Stomach (tissue), 8 donors: ENCODE measurements at regions not wholly inside any gene's neighbourhood (a gene's known extent, or its start where the extent isn't known, plus 50 kb on each side); places are given as distances from the start of the nearest gene placed in this dataset.

Source experiments
- DNase-seq, 2 donors: peaks; one replicate each; pipeline versions ENCODE4 v3.0.0 to v3.0.0-alpha.2; 2013 to 2019
- H3K27ac ChIP-seq, 5 donors: fragments of 200-600 bp in 4 of 5; sonication (generic) in 4 of 5; one replicate each; pipeline ENCODE4 v1.5.1; 2013 to 2019; ENCODE audit warnings: mild to moderate bottlenecking in 1 of 5, moderate library complexity in 1 of 5
- H3K27me3 ChIP-seq, 3 donors: fragments of 200-600 bp; sonication (generic); one replicate each; pipeline ENCODE4 v1.5.1; 2017 to 2019; ENCODE audit warnings: mixed run types in 1 of 3
- H3K36me3 ChIP-seq, 4 donors: fragments of 200-600 bp; sonication (generic); 1 replicate in 3 of 4; 2 replicates in 1 of 4; pipeline ENCODE4 v1.5.1; 2016 to 2019
- H3K4me1 ChIP-seq, 4 donors: fragments of 200-600 bp; sonication (generic); one replicate each; pipeline ENCODE4 v1.5.1; 2016 to 2019
- H3K4me3 ChIP-seq, 4 donors: fragments of 200-600 bp; sonication (generic) in 3 of 4; one replicate each; pipeline ENCODE4 v1.5.1; 2016 to 2019; ENCODE audit warnings: mild to moderate bottlenecking in 1 of 4
- H3K9me3 ChIP-seq, 4 donors: fragments of 200-600 bp; sonication (generic); one replicate each; pipeline ENCODE4 v1.5.1; 2016 to 2019
- EP300 ChIP-seq: sonication (generic); formaldehyde crosslinking; IDR thresholded peaks from one replicate; pipeline ENCODE4 v1.6.1; 2017; ENCODE audit warnings: antibody characterized with exemption
- POLR2A ChIP-seq, 4 donors: fragments of 450-650 bp; IDR thresholded peaks; one replicate each; pipeline ENCODE4 v1.6.1; 2016; ENCODE audit warnings: antibody characterized with exemption in 4 of 4, control low read depth in 2 of 4, mild to moderate bottlenecking in 1 of 4, moderate library complexity in 1 of 4
- POLR2AphosphoS5 ChIP-seq, 3 donors: sonication (generic); formaldehyde crosslinking; IDR thresholded peaks; one replicate each; pipeline ENCODE4 v1.6.1; 2016; ENCODE audit warnings: antibody characterized with exemption in 3 of 3
- whole genome bisulfite sequencing, 5 donors: extraction: QIAGEN DNeasy Blood & Tissue Kit in 3 of 5; methylation state at CpG; one replicate each; pipeline versions ENCODE4 v1.1.5 to v1.1.7; 2013 to 2018; 5-methylcytosine and 5-hydroxymethylcytosine counted together
- intact Hi-C: fragments of 100-400 bp; cut with DNase I; formaldehyde crosslinking; loops from one replicate; pipeline ENCODE4 v1.15.1; 2023; ENCODE audit warnings: low total_unique reads
- TF ChIP-seq, protein P1 (sequence below), 7 experiments: fragments of 450-650 bp in 4 of 7; fragments of 200-600 bp in 3 of 7; sonication (generic) in 3 of 7; IDR thresholded peaks; one replicate each; pipeline ENCODE4 v1.5.1; 2016 to 2019; ENCODE audit warnings: antibody characterized with exemption in 7 of 7, control low read depth in 2 of 7, mild to moderate bottlenecking in 1 of 7
- donor health status: healthy with polysubstance abuse.
- donor health status: Bipolar disorder and iron deficiency.
- donor health status: healthy.

DNA sequence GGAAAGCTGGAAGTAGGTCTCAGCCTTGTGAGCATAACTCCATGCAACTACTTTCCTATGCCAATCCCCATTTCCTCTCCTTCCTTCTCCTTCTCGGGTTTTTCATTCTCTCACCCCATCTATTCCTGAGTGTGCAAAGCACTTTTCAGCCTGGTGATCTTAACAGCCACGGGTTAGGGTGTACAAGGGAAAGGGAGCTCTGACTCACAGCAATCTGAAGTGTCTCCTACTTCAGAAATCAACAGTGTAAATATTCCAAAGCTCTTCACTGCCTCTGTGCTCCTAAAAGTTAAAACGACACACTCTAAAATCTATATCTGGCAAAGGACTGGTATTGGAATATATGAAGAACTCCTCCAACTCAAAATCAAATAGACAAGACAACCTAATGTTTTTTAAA, 268.0 kb upstream of the IRX3 start:
- TF ChIP-seq, protein P1, sequence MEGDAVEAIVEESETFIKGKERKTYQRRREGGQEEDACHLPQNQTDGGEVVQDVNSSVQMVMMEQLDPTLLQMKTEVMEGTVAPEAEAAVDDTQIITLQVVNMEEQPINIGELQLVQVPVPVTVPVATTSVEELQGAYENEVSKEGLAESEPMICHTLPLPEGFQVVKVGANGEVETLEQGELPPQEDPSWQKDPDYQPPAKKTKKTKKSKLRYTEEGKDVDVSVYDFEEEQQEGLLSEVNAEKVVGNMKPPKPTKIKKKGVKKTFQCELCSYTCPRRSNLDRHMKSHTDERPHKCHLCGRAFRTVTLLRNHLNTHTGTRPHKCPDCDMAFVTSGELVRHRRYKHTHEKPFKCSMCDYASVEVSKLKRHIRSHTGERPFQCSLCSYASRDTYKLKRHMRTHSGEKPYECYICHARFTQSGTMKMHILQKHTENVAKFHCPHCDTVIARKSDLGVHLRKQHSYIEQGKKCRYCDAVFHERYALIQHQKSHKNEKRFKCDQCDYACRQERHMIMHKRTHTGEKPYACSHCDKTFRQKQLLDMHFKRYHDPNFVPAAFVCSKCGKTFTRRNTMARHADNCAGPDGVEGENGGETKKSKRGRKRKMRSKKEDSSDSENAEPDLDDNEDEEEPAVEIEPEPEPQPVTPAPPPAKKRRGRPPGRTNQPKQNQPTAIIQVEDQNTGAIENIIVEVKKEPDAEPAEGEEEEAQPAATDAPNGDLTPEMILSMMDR (IDR thresholded peaks at IDR 0.05), result no peak
- TF ChIP-seq POLR2A (IDR thresholded peaks at IDR 0.05) (no peak), EP300 (no peak), POLR2AphosphoS5 (IDR thresholded peaks at IDR 0.05) (no peak)
- H3K4me1 ChIP-seq, result no peaks in the 10 kb centered on the region
- WGBS, 5 donors, result 80 to 89% (median 80%) methylated on average over 3 of the region's 3 CpGs

DNA sequence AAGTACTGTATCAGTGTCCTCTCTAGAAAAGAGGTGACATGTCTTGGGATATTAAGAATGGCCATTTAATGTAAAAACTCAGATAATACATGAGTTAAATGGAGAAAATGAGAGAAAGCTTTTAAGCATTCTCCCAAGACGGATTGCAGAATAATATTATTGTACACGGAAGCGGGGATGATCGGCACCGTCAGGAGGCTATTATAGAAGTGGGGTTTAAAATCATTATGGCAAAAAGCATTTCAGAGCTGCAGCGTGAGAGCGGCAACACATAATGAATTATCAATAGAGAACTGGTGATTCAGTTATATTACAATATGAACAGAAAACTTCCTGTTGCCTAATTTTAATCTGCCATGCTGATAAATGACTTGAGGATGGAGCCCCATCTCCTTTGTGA, 261.7 kb upstream of the IRX3 start:
- no peak for DNase-seq
- no peak for TF ChIP-seq POLR2A (IDR thresholded peaks at IDR 0.05)
- TF ChIP-seq POLR2AphosphoS5 (IDR thresholded peaks at IDR 0.05), result no peak
- TF ChIP-seq, protein P1 (IDR thresholded peaks at IDR 0.05), result no peak
- TF ChIP-seq EP300, result no peak
- Histone ChIP-seq H3K4me3 (no peak overlapping the region), H3K27me3 (no peaks in the 10 kb centered on the region), H3K4me1 (peaks cover 0 to 7% (median 3%) of the 10 kb centered on the region in 4 donors), H3K36me3 (no peaks in the 10 kb centered on the region), H3K9me3 (no peaks in the 10 kb centered on the region), H3K27ac (no peak overlapping the region)
- 76 to 94% (median 88%) methylated on average over 7 of the region's 7 CpGs for WGBS, 5 donors
- intact Hi-C loops, result no loop called here

More for the DNA sequence above, 268.0 kb upstream of the IRX3 start:
- H3K27me3 ChIP-seq, result no peaks in the 10 kb centered on the region
- H3K27ac ChIP-seq, result no peak overlapping the region
- DNase-seq, result no peak
- H3K4me3 ChIP-seq, result no peak overlapping the region
- H3K36me3 ChIP-seq, result no peaks in the 10 kb centered on the region
- peaks cover 0 to 11% (median 6%) of the 10 kb centered on the region in 4 donors for H3K9me3 ChIP-seq
- intact Hi-C loops, result no loop called here

DNA sequence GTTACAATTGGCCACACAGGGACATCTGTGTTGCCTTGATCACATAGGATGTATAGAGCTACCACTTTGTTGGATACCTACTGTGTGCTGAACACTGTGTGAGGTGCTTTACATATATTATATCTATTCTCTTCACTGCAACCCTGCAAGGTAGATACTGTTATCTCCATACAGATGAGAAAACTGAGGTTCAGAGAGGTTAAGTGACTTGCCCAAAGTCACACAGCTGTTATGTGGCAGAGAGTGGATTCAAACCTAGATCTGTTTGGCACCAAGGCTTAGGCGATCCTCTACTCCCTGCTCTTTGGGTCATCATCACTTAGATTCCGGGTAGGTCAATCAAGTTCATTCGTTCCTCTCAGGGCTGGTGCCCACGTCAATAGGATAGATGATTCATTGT, 260.5 kb upstream of the IRX3 start:
- Histone ChIP-seq H3K4me3 (no peak overlapping the region), H3K4me1 (peaks cover 0 to 7% (median 3%) of the 10 kb centered on the region in 4 donors), H3K27ac (no peak overlapping the region), H3K27me3 (no peaks in the 10 kb centered on the region), H3K9me3 (no peaks in the 10 kb centered on the region), H3K36me3 (no peaks in the 10 kb centered on the region)
- TF ChIP-seq, protein P1 (IDR thresholded peaks at IDR 0.05), result no peak
- TF ChIP-seq EP300, result no peak
- TF ChIP-seq POLR2AphosphoS5 (IDR thresholded peaks at IDR 0.05), result no peak
- intact Hi-C loops, result no loop called here
- no peak for DNase-seq
- WGBS, 5 donors, result 60 to 95% (median 91%) methylated on average over 4 of the region's 4 CpGs

DNA sequence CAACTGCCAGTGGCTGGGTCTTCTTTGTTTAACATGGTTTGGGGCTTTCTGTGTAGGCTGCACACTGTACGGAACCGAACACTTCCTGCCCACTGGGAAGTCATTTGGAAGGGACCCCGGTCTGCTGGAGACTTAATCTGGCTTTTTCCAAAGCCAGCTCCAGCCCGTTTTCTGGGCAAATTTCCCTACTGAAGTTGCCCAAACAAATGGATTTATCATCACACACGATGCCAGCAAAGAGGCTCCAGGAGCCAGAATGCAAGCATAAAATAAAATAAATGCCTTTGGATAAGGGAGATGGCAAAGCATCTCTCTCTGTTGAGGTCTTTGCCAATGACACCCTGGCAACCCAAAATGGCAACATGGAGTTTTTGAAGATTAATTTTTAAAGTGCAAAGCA, 259.9 kb upstream of the IRX3 start:
- intact Hi-C loops, result no loop called here
- Histone ChIP-seq H3K27me3 (no peaks in the 10 kb centered on the region), H3K9me3 (no peaks in the 10 kb centered on the region), H3K4me1 (peaks cover 0 to 7% (median 3%) of the 10 kb centered on the region in 4 donors), H3K4me3 (no peak overlapping the region), H3K27ac (no peak overlapping the region), H3K36me3 (no peaks in the 10 kb centered on the region)
- no peak for DNase-seq
- no peak for TF ChIP-seq POLR2AphosphoS5 (IDR thresholded peaks at IDR 0.05)
- TF ChIP-seq, protein P1 (IDR thresholded peaks at IDR 0.05), result no peak
- TF ChIP-seq EP300, result no peak
- no peak for TF ChIP-seq POLR2A (IDR thresholded peaks at IDR 0.05)
- 8 to 29% (median 17%) methylated on average over 5 of the region's 5 CpGs for WGBS, 5 donors
